Lower lobe of right lung (tissue), 2 donors: ENCODE measurements at regions not wholly inside any gene's neighbourhood (a gene's known extent, or its start where the extent isn't known, plus 50 kb on each side); places are given as distances from the start of the nearest gene placed in this dataset.
"Not testable (repeated sequence)": the region's sequence is repeated elsewhere in the genome, so short reads cannot be mapped to it uniquely, and the experiment has no call there.

ENCODE experiments used
- ATAC-seq, 2 donors: fragments of 200-7000 bp; cut with Tn5 transposase; one replicate each; pipeline ENCODE4 v1.9.1; 2020 to 2022; ENCODE audit warnings: mild to moderate bottlenecking in 2 of 2, moderate library complexity in 2 of 2
- DNase-seq: peaks from one replicate; pipeline ENCODE4 v3.0.0-alpha.2; 2020
- H3K27ac ChIP-seq: fragments of 200-600 bp; one replicate; pipeline ENCODE4 v1.8.0; 2022
- H3K27me3 ChIP-seq: fragments of 200-600 bp; one replicate; pipeline ENCODE4 v1.8.0; 2022; ENCODE audit warnings: low read depth
- H3K36me3 ChIP-seq: fragments of 200-600 bp; one replicate; pipeline ENCODE4 v1.8.0; 2022; ENCODE audit warnings: mild to moderate bottlenecking
- H3K4me1 ChIP-seq: fragments of 200-600 bp; one replicate; pipeline ENCODE4 v1.8.0; 2022
- H3K4me3 ChIP-seq: fragments of 200-600 bp; one replicate; pipeline ENCODE4 v1.8.0; 2022; ENCODE audit warnings: mild to moderate bottlenecking
- H3K9me3 ChIP-seq: fragments of 200-600 bp; one replicate; pipeline ENCODE4 v1.8.0; 2022
- CTCF ChIP-seq: fragments of 200-600 bp; IDR thresholded peaks from one replicate; pipeline ENCODE4 v1.8.0; 2022; ENCODE audit warnings: antibody characterized with exemption, mild to moderate bottlenecking
- intact Hi-C: fragments of 100-400 bp; cut with DNase I; formaldehyde crosslinking; loops from one replicate; pipeline ENCODE4 v1.11.0; 2022
- donor health status: DM: no; HTN: yes; CAD: no; lungs with severe emphysema.

- Histone ChIP-seq H3K27me3 (no peaks in the 10 kb centered on the region), H3K4me3 (no peak overlapping the region), H3K27ac (no peak overlapping the region), H3K36me3 (no peaks in the 10 kb centered on the region), H3K4me1 (no peaks in the 10 kb centered on the region), H3K9me3 (no peaks in the 10 kb centered on the region)
- DNase-seq, result no peak
- no peak for ATAC-seq
- intact Hi-C loops, result no loop called here
- TF ChIP-seq CTCF, result no peak
Observed at GRCh38 chr13:76266561-76266960, 619.6 kb downstream of the KCTD12 start.

GRCh38 chr13:76250211-76250610, 614.1 kb downstream of the LMO7 start:
- H3K36me3 ChIP-seq, result no peaks in the 10 kb centered on the region
- no peaks in the 10 kb centered on the region for H3K27me3 ChIP-seq
- no peaks in the 10 kb centered on the region for H3K4me1 ChIP-seq
- no peak overlapping the region for H3K27ac ChIP-seq
- H3K9me3 ChIP-seq, result no peaks in the 10 kb centered on the region
- intact Hi-C loops, result no loop called here
- no peak overlapping the region for H3K4me3 ChIP-seq
- ATAC-seq, result no peak
- no peak for TF ChIP-seq CTCF
- DNase-seq, result no peak

GRCh38 chr13:76245920-76246319, 609.8 kb downstream of the LMO7 start:
- intact Hi-C loops, result no loop called here
- no peaks in the 10 kb centered on the region for H3K4me1 ChIP-seq
- no peak overlapping the region for H3K4me3 ChIP-seq
- H3K27ac ChIP-seq, result no peak overlapping the region
- ATAC-seq (peak in 1 of 2 donors; percentile 55), DNase-seq (no peak)
- H3K27me3 ChIP-seq, result no peaks in the 10 kb centered on the region
- H3K36me3 ChIP-seq, result no peaks in the 10 kb centered on the region
- no peaks in the 10 kb centered on the region for H3K9me3 ChIP-seq
- TF ChIP-seq CTCF, result no peak

GRCh38 chr13:76245211-76245610, 609.1 kb downstream of the LMO7 start:
- no peak for TF ChIP-seq CTCF
- Histone ChIP-seq H3K4me1 (no peaks in the 10 kb centered on the region), H3K4me3 (no peak overlapping the region), H3K36me3 (no peaks in the 10 kb centered on the region), H3K27ac (no peak overlapping the region), H3K9me3 (no peaks in the 10 kb centered on the region), H3K27me3 (no peaks in the 10 kb centered on the region)
- ATAC-seq, result no peak
- intact Hi-C loops, result no loop called here
- DNase-seq, result no peak

- intact Hi-C loops, H3K36me3 ChIP-seq, H3K4me1 ChIP-seq, ATAC-seq, H3K27ac ChIP-seq, H3K27me3 ChIP-seq, H3K4me3 ChIP-seq, H3K9me3 ChIP-seq, DNase-seq: not testable (repeated sequence)
Observed at GRCh38 chr13:76243120-76243519, 607.0 kb downstream of the LMO7 start.

- Histone ChIP-seq H3K36me3 (no peaks in the 10 kb centered on the region), H3K27me3 (no peaks in the 10 kb centered on the region), H3K4me3 (no peak overlapping the region), H3K27ac (no peak overlapping the region), H3K9me3 (no peaks in the 10 kb centered on the region), H3K4me1 (no peaks in the 10 kb centered on the region)
- TF ChIP-seq CTCF, result no peak
- intact Hi-C loops, result no loop called here
- ATAC-seq, result no peak
- no peak for DNase-seq
Observed at GRCh38 chr13:76239031-76239680, 603.0 kb downstream of the LMO7 start.
